Osteoblast (primary cell): ENCODE measurements at regions not wholly inside any gene's neighbourhood (a gene's known extent, or its start where the extent isn't known, plus 50 kb on each side); places are given as distances from the start of the nearest gene placed in this dataset.

Source experiments
- DNase-seq: peaks from one replicate; pipeline ENCODE4 v3.0.0; 2011; ENCODE audit warnings: low spot score, mixed read lengths; ENCODE audit not compliant: insufficient read length; ENCODE audit errors: missing footprints
- H2AFZ ChIP-seq: 2 replicates; pipeline ENCODE4 v1.6.0; 2011; ENCODE audit warnings: mild to moderate bottlenecking, low read length
- H3K27ac ChIP-seq: 2 replicates; pipeline ENCODE4 v1.5.1; 2011; ENCODE audit warnings: mild to moderate bottlenecking, low read depth, low read length, moderate library complexity
- H3K27me3 ChIP-seq: 2 replicates; pipeline ENCODE4 v1.6.0; 2012; ENCODE audit warnings: mild to moderate bottlenecking, control low read depth, inconsistent platforms, low read length, moderate library complexity; ENCODE audit not compliant: insufficient read depth
- H3K36me3 ChIP-seq: 2 replicates; pipeline ENCODE4 v1.5.1; 2011; ENCODE audit warnings: mild to moderate bottlenecking, low read length, control low read depth, moderate library complexity; ENCODE audit not compliant: insufficient read depth
- H3K4me1 ChIP-seq: 2 replicates; pipeline ENCODE4 v1.5.1; 2011; ENCODE audit warnings: mild to moderate bottlenecking, low read length, control low read depth, moderate library complexity; ENCODE audit not compliant: insufficient read depth
- H3K4me2 ChIP-seq: 2 replicates; pipeline ENCODE4 v1.6.0; 2011; ENCODE audit warnings: mild to moderate bottlenecking, low read length; ENCODE audit not compliant: insufficient read depth
- H3K4me3 ChIP-seq: fragments of 200-600 bp; sonication (generic); 3 replicates; pipeline ENCODE4 v1.5.1; 2012; ENCODE audit warnings: mild to moderate bottlenecking, low read length, inconsistent platforms; ENCODE audit not compliant: insufficient read depth
- H3K79me2 ChIP-seq: 2 replicates; pipeline ENCODE4 v1.6.0; 2012; ENCODE audit warnings: mild to moderate bottlenecking, low read length, control low read depth, inconsistent platforms; ENCODE audit not compliant: insufficient read depth
- H3K9me3 ChIP-seq: 2 replicates; pipeline ENCODE4 v1.5.1; 2011; ENCODE audit warnings: low read depth, low read length, control low read depth
- H4K20me1 ChIP-seq: 2 replicates; pipeline ENCODE4 v1.6.0; 2012; ENCODE audit warnings: mild to moderate bottlenecking, low read length, control low read depth; ENCODE audit not compliant: insufficient read depth
- CTCF ChIP-seq: IDR thresholded peaks from 2 replicates; pipeline ENCODE4 v1.5.1; 2011; ENCODE audit warnings: mild to moderate bottlenecking, low read depth, low read length, moderate library complexity; ENCODE audit errors: extremely low read depth

- H3K4me2 ChIP-seq: no peak overlapping the region
- no peak overlapping the region for H2AFZ ChIP-seq
- DNase-seq: no peak
- H3K9me3 ChIP-seq: no peaks in the 10 kb centered on the region
- no peak overlapping the region for H3K27ac ChIP-seq
- TF ChIP-seq CTCF: no peak
- H3K27me3 ChIP-seq: no peaks in the 10 kb centered on the region
- H4K20me1 ChIP-seq: no peaks in the 10 kb centered on the region
- H3K36me3 ChIP-seq: no peaks in the 10 kb centered on the region
- H3K4me3 ChIP-seq: no peak overlapping the region
- no peaks in the 10 kb centered on the region for H3K79me2 ChIP-seq
- H3K4me1 ChIP-seq: no peaks in the 10 kb centered on the region
Observed at GRCh38 chr2:8263901-8264300, 418.0 kb upstream of the ID2 start.

- Histone ChIP-seq H3K79me2 (no peaks in the 10 kb centered on the region), H3K4me3 (no peak overlapping the region), H3K9me3 (no peaks in the 10 kb centered on the region), H3K27me3 (no peaks in the 10 kb centered on the region), H3K36me3 (no peaks in the 10 kb centered on the region), H2AFZ (no peak overlapping the region), H3K4me2 (no peak overlapping the region), H4K20me1 (no peaks in the 10 kb centered on the region), H3K4me1 (no peaks in the 10 kb centered on the region), H3K27ac (no peak overlapping the region)
- no peak for DNase-seq
- no peak for TF ChIP-seq CTCF
Observed at GRCh38 chr2:8264981-8265380, 416.9 kb upstream of the ID2 start.

GRCh38 chr2:8265476-8266226 is 416.2 kb upstream of the ID2 start:
- no peaks in the 10 kb centered on the region for H3K36me3 ChIP-seq
- H3K27me3 ChIP-seq: no peaks in the 10 kb centered on the region
- H3K79me2 ChIP-seq: no peaks in the 10 kb centered on the region
- H3K4me2 ChIP-seq: no peak overlapping the region
- no peaks in the 10 kb centered on the region for H4K20me1 ChIP-seq
- H2AFZ ChIP-seq: no peak overlapping the region
- H3K27ac ChIP-seq: no peak overlapping the region
- no peaks in the 10 kb centered on the region for H3K9me3 ChIP-seq
- no peaks in the 10 kb centered on the region for H3K4me1 ChIP-seq
- H3K4me3 ChIP-seq: no peak overlapping the region
- TF ChIP-seq CTCF: no peak
- no peak for DNase-seq

- H3K79me2 ChIP-seq: no peaks in the 10 kb centered on the region
- no peak overlapping the region for H2AFZ ChIP-seq
- no peaks in the 10 kb centered on the region for H4K20me1 ChIP-seq
- no peak for DNase-seq
- no peaks in the 10 kb centered on the region for H3K4me1 ChIP-seq
- no peaks in the 10 kb centered on the region for H3K27me3 ChIP-seq
- no peaks in the 10 kb centered on the region for H3K9me3 ChIP-seq
- no peaks in the 10 kb centered on the region for H3K36me3 ChIP-seq
- no peak overlapping the region for H3K4me3 ChIP-seq
- H3K27ac ChIP-seq: no peak overlapping the region
- no peak for TF ChIP-seq CTCF
- H3K4me2 ChIP-seq: no peak overlapping the region
Observed at GRCh38 chr2:8266563-8266962, 415.3 kb upstream of the ID2 start.
